H1 (cell line): ENCODE measurements at regions not wholly inside any gene's neighbourhood (a gene's known extent, or its start where the extent isn't known, plus 50 kb on each side); places are given as distances from the start of the nearest gene placed in this dataset.

Experiments
- CTCF ChIA-PET: fragments of 300-600 bp; sonication (Branson Sonifier 250); formaldehyde crosslinking; loops from one replicate; lab custom pipeline; 2021; ENCODE audit not compliant: partially characterized antibody; lab: Charles Lee
- POLR2A ChIA-PET: fragments of 300-600 bp; sonication (Branson Sonifier 250); formaldehyde crosslinking; loops from one replicate; lab custom pipeline; 2021; ENCODE audit warnings: inconsistent platforms; ENCODE audit not compliant: partially characterized antibody; lab: Charles Lee
- DNase-seq, 2 experiments: peaks; one replicate each; pipeline versions ENCODE4 v3.0.0 to v3.0.0-alpha.2; 2010 to 2022; ENCODE audit warnings: low spot score in 2 of 2, low read depth in 1 of 2, mixed read lengths in 1 of 2
- FAIRE-seq: peaks from 2 replicates; lab custom pipeline; 2011; peaks lifted over from hg19 to GRCh38; lab: Jason Lieb, UNC
- H2AFZ ChIP-seq: 2 replicates; pipeline ENCODE4 v1.8.1; 2012; ENCODE audit warnings: low read length, inconsistent platforms
- H2AK5ac ChIP-seq: 2 replicates; pipeline ENCODE4 v1.6.1; 2013; ENCODE audit warnings: low read depth, low read length
- H2BK120ac ChIP-seq: replicated peaks from 2 replicates; pipeline ENCODE3; 2013; ENCODE audit warnings: low read depth, low read length, inconsistent platforms
- H2BK12ac ChIP-seq: 2 replicates; pipeline ENCODE4 v1.6.1; 2013; ENCODE audit warnings: low read depth, low read length
- H2BK15ac ChIP-seq: 2 replicates; pipeline ENCODE4 v1.6.1; 2013; ENCODE audit warnings: low read length
- H2BK20ac ChIP-seq: 2 replicates; pipeline ENCODE4 v1.6.1; 2013; ENCODE audit warnings: low read length
- H2BK5ac ChIP-seq: 2 replicates; pipeline ENCODE4 v1.6.1; 2013; ENCODE audit warnings: low read depth, low read length
- H3K14ac ChIP-seq: 2 replicates; pipeline ENCODE4 v1.6.1; 2013; ENCODE audit warnings: inconsistent platforms; ENCODE audit not compliant: insufficient read length
- H3K18ac ChIP-seq: 2 replicates; pipeline ENCODE4 v1.6.1; 2013; ENCODE audit warnings: low read length; ENCODE audit errors: extremely low read depth
- H3K23ac ChIP-seq: 2 replicates; pipeline ENCODE4 v1.6.1; 2013; ENCODE audit warnings: inconsistent platforms; ENCODE audit not compliant: insufficient read length
- H3K23me2 ChIP-seq: 2 replicates; pipeline ENCODE4 v1.6.1; 2013; ENCODE audit warnings: low read depth, low read length
- H3K27ac ChIP-seq: 2 replicates; pipeline ENCODE4 v1.6.1; 2011; ENCODE audit warnings: low read depth, low read length, inconsistent platforms
- H3K27me3 ChIP-seq, 4 experiments: replicated peaks in 1 of 4; 1 replicate in 1 of 4; 2 replicates in 3 of 4; pipeline versions ENCODE4 v1.6.1 to v1.8.1; 2011 to 2013; ENCODE audit warnings: low read length in 3 of 4, mild to moderate bottlenecking in 3 of 4, inconsistent platforms in 2 of 4, mixed read lengths in 2 of 4, moderate library complexity in 1 of 4; ENCODE audit not compliant: control insufficient read depth in 3 of 4, insufficient read depth in 3 of 4; ENCODE audit errors: extremely low read depth in 1 of 4
- H3K36me3 ChIP-seq, 4 experiments: 2 replicates each; pipeline versions ENCODE4 v1.6.1 to v1.8.1; 2011 to 2013; ENCODE audit warnings: mild to moderate bottlenecking in 4 of 4, low read length in 3 of 4, moderate library complexity in 2 of 4, control low read depth in 1 of 4, inconsistent platforms in 1 of 4; ENCODE audit not compliant: insufficient read depth in 4 of 4, control insufficient read depth in 2 of 4
- H3K4ac ChIP-seq: replicated peaks from 2 replicates; pipeline ENCODE3; 2013; ENCODE audit warnings: low read length, low read depth, mixed read lengths, inconsistent platforms; ENCODE audit not compliant: insufficient read length
- H3K4me1 ChIP-seq, 4 experiments: replicated peaks in 1 of 4; 1 replicate in 1 of 4; 2 replicates in 3 of 4; pipeline versions ENCODE4 v1.6.1 to v1.8.1; 2011 to 2013; ENCODE audit warnings: low read length in 3 of 4, inconsistent platforms in 2 of 4, mixed read lengths in 1 of 4; ENCODE audit not compliant: insufficient read depth in 4 of 4, control insufficient read depth in 3 of 4
- H3K4me2 ChIP-seq, 2 experiments: 2 replicates each; pipeline versions ENCODE4 v1.6.1 to v1.8.1; 2011 to 2013; ENCODE audit warnings: low read depth in 2 of 2, low read length in 2 of 2, control low read depth in 1 of 2, inconsistent platforms in 1 of 2, mild to moderate bottlenecking in 1 of 2; ENCODE audit not compliant: insufficient read depth in 1 of 2
- H3K4me3 ChIP-seq, 4 experiments: fragments of 200-600, 300-600 bp in 1 of 4; sonication (generic), shearing (Covaris generic), sonication (Bioruptor Twin) in 1 of 4; 2 replicates each; pipeline versions ENCODE4 v1.5.1 to v1.8.1; 2011 to 2016; ENCODE audit warnings: low read length in 4 of 4, low read depth in 3 of 4, control low read depth in 2 of 4, inconsistent platforms in 2 of 4, mild to moderate bottlenecking in 2 of 4, mixed read lengths in 1 of 4, moderate library complexity in 1 of 4; ENCODE audit not compliant: insufficient read depth in 2 of 4; ENCODE audit errors: extremely low read depth in 1 of 4
- H3K56ac ChIP-seq: replicated peaks from 2 replicates; pipeline ENCODE3; 2013; ENCODE audit warnings: low read depth, mild to moderate bottlenecking, mixed read lengths, low read length, inconsistent platforms; ENCODE audit not compliant: insufficient read length
- H3K79me1 ChIP-seq: 2 replicates; pipeline ENCODE4 v1.6.1; 2013; ENCODE audit warnings: low read depth, low read length, control low read depth
- H3K79me2 ChIP-seq, 2 experiments: 2 replicates each; pipeline versions ENCODE4 v1.6.1 to v1.8.1; 2012 to 2013; ENCODE audit warnings: low read length in 2 of 2, mild to moderate bottlenecking in 2 of 2, inconsistent platforms in 1 of 2; ENCODE audit not compliant: insufficient read depth in 2 of 2, control insufficient read depth in 1 of 2
- H3K9ac ChIP-seq, 4 experiments: replicated peaks in 1 of 4; 1 replicate in 1 of 4; 2 replicates in 3 of 4; pipeline versions ENCODE4 v1.6.1 to v1.8.1; 2011 to 2013; ENCODE audit warnings: low read depth in 3 of 4, low read length in 3 of 4, control low read depth in 2 of 4, mild to moderate bottlenecking in 2 of 4, moderate library complexity in 2 of 4, inconsistent platforms in 1 of 4; ENCODE audit errors: extremely low read depth in 1 of 4
- H3K9me3 ChIP-seq, 2 experiments: 2 replicates each; pipeline versions ENCODE4 v1.6.1 to v1.8.1; 2012 to 2013; ENCODE audit warnings: mild to moderate bottlenecking in 2 of 2, moderate library complexity in 2 of 2, control low read depth in 1 of 2, inconsistent platforms in 1 of 2, low read depth in 1 of 2, low read length in 1 of 2, mixed read lengths in 1 of 2; ENCODE audit not compliant: insufficient read depth in 2 of 2
- H4K20me1 ChIP-seq, 2 experiments: replicated peaks in 1 of 2; 2 replicates each; pipeline versions ENCODE3 to v1.8.1; 2011 to 2013; ENCODE audit warnings: inconsistent platforms in 2 of 2, low read length in 2 of 2, mild to moderate bottlenecking in 1 of 2; ENCODE audit not compliant: insufficient read depth in 2 of 2, control insufficient read depth in 1 of 2
- H4K5ac ChIP-seq: 2 replicates; pipeline ENCODE4 v1.6.1; 2013; ENCODE audit warnings: low read length, low read depth, mixed read lengths, inconsistent platforms; ENCODE audit not compliant: insufficient read length
- H4K8ac ChIP-seq: 2 replicates; pipeline ENCODE4 v1.8.0; 2013; ENCODE audit warnings: mild to moderate bottlenecking, moderate library complexity, low read length, inconsistent platforms; ENCODE audit not compliant: insufficient read depth; ENCODE audit errors: extremely low read depth
- H4K91ac ChIP-seq: replicated peaks from 2 replicates; pipeline ENCODE3; 2013; ENCODE audit warnings: low read length, mixed read lengths, inconsistent platforms; ENCODE audit not compliant: insufficient read length
- CTBP2 ChIP-seq: IDR thresholded peaks from 2 replicates; pipeline ENCODE4 v1.7.0; 2011; ENCODE audit warnings: borderline replicate concordance, mild to moderate bottlenecking, moderate library complexity, mixed read lengths, low read length; ENCODE audit not compliant: insufficient read depth, insufficient read length
- EP300 ChIP-seq, 2 experiments: IDR thresholded peaks; 1 replicate in 1 of 2; 2 replicates in 1 of 2; pipeline ENCODE4 v1.6.1; 2011 to 2012; ENCODE audit warnings: low read depth in 2 of 2, low read length in 2 of 2, mild to moderate bottlenecking in 2 of 2, borderline replicate concordance in 1 of 2, inconsistent platforms in 1 of 2, moderate library complexity in 1 of 2
- KDM1A ChIP-seq: fragments of 200-600, 300-600 bp; sonication (generic); IDR thresholded peaks from 2 replicates; pipeline ENCODE4 v1.7.1; 2016; ENCODE audit warnings: mild to moderate bottlenecking, low read length, borderline replicate concordance
- NANOG ChIP-seq: IDR thresholded peaks from 2 replicates; pipeline ENCODE4 v1.6.1; 2011; ENCODE audit warnings: low read length, low read depth, mild to moderate bottlenecking, inconsistent platforms; ENCODE audit not compliant: insufficient read depth, poor library complexity, severe bottlenecking
- SAP30 ChIP-seq: fragments of 300-600 bp; sonication (generic); IDR thresholded peaks from 2 replicates; pipeline ENCODE4 v1.7.1; 2012; ENCODE audit warnings: low read length, moderate library complexity, mild to moderate bottlenecking, inconsistent platforms; ENCODE audit not compliant: insufficient read depth, insufficient replicate concordance
- SIX5 ChIP-seq: IDR thresholded peaks from 2 replicates; pipeline ENCODE4 v1.6.1; 2011; ENCODE audit warnings: mild to moderate bottlenecking, low read depth, low read length
- SP4 ChIP-seq: IDR thresholded peaks from 2 replicates; pipeline ENCODE4 v1.6.1; 2012; ENCODE audit warnings: low read length, inconsistent platforms
- SUZ12 ChIP-seq: fragments of 200-600 bp; sonication (generic); IDR thresholded peaks from 2 replicates; pipeline ENCODE4 v1.6.1; 2012; ENCODE audit warnings: mild to moderate bottlenecking, inconsistent platforms, low read length, moderate library complexity, mixed read lengths
- TBP ChIP-seq: IDR thresholded peaks from 2 replicates; pipeline ENCODE4 v1.6.1; 2011; ENCODE audit warnings: low read depth, low read length, improper control_type of control experiment
- WGBS, 2 experiments: shearing (Covaris generic) in 1 of 2; methylation state at CpG; one replicate each; pipeline versions ENCODE4 v1.1.6 to v1.1.7; 2013 to 2015; ENCODE audit warnings: low lambda C conversion rate in 2 of 2, mixed read lengths in 2 of 2, inconsistent platforms in 1 of 2, low coverage in 1 of 2, missing lambda C conversion rate in 1 of 2; ENCODE audit not compliant: insufficient replicate concordance in 2 of 2, insufficient coverage in 1 of 2, insufficient read length in 1 of 2; ENCODE audit errors: extremely low coverage in 1 of 2, missing lambda C conversion rate in 1 of 2; 5-methylcytosine and 5-hydroxymethylcytosine counted together
- TF ChIP-seq, protein P1 (sequence below): IDR thresholded peaks from 2 replicates; pipeline ENCODE4 v1.6.1; 2012; ENCODE audit warnings: low read length, inconsistent platforms
- TF ChIP-seq, protein P2 (sequence below): IDR thresholded peaks from 2 replicates; pipeline ENCODE4 v1.6.1; 2011; ENCODE audit warnings: low read depth, mild to moderate bottlenecking, low read length; ENCODE audit not compliant: insufficient read depth

DNA sequence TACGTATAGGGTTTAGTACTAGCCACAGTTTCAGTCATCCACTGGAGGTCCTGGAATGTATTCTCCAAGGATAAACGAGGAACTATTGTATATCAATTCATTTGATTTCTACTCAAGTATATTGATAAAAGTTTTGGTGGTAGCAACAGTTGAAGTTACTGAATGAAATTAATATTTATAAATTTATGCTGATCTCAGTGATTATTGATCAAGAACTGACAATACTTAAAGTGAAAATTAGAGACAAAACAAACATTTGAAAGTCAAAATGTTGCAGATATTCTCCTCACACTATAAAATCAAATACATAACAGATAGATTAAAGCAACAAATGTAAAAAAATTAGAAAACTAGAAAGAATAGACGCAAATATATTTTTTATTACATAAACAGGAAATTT, 150.9 kb upstream of the SLC35G4 start:
- no peak overlapping the region for H4K5ac ChIP-seq
- H3K23ac ChIP-seq, result no peak overlapping the region
- no peak overlapping the region for H4K8ac ChIP-seq
- H2BK20ac ChIP-seq, result no peak overlapping the region
- H3K9ac ChIP-seq, result no peak overlapping the region
- H3K36me3 ChIP-seq, result no peaks in the 10 kb centered on the region
- no peak overlapping the region for H3K14ac ChIP-seq
- no peak overlapping the region for H4K91ac ChIP-seq
- no peaks in the 10 kb centered on the region for H3K79me2 ChIP-seq
- H3K27ac ChIP-seq, result no peak overlapping the region
- ChIA-PET POLR2A (no interaction called here), CTCF (no interaction called here)
- no peak overlapping the region for H2BK5ac ChIP-seq
- H3K4me1 ChIP-seq, result no peaks in the 10 kb centered on the region
- H3K56ac ChIP-seq, result no peak overlapping the region
- no peak overlapping the region for H3K4me3 ChIP-seq
- H2BK120ac ChIP-seq, result no peak overlapping the region
- no peak overlapping the region for H2BK12ac ChIP-seq
- 78% methylated on average over 3 of the region's 3 CpGs; no CpG with 5 or more reads in 1 of the 2 experiments for WGBS, 2 experiments
- H3K18ac ChIP-seq, result no peak overlapping the region
- H3K4me2 ChIP-seq, result no peak overlapping the region
- DNase-seq, result no peak
- H3K4ac ChIP-seq, result no peak overlapping the region
- H4K20me1 ChIP-seq, result no peaks in the 10 kb centered on the region
- H3K79me1 ChIP-seq, result no peaks in the 10 kb centered on the region
- H3K27me3 ChIP-seq, result no peaks in the 10 kb centered on the region
- FAIRE-seq, result no peak
- no peak overlapping the region for H2AFZ ChIP-seq
- no peaks in the 10 kb centered on the region for H3K23me2 ChIP-seq
- H2AK5ac ChIP-seq, result no peak overlapping the region
- H2BK15ac ChIP-seq, result no peak overlapping the region
- no peaks in the 10 kb centered on the region for H3K9me3 ChIP-seq
- TF ChIP-seq KDM1A, result no peak
- TF ChIP-seq CTBP2, result no peak
- TF ChIP-seq SAP30, result no peak
- no peak for TF ChIP-seq TBP
- TF ChIP-seq SP4, result no peak
- TF ChIP-seq, protein P1, sequence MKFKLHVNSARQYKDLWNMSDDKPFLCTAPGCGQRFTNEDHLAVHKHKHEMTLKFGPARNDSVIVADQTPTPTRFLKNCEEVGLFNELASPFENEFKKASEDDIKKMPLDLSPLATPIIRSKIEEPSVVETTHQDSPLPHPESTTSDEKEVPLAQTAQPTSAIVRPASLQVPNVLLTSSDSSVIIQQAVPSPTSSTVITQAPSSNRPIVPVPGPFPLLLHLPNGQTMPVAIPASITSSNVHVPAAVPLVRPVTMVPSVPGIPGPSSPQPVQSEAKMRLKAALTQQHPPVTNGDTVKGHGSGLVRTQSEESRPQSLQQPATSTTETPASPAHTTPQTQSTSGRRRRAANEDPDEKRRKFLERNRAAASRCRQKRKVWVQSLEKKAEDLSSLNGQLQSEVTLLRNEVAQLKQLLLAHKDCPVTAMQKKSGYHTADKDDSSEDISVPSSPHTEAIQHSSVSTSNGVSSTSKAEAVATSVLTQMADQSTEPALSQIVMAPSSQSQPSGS, result no peak
- TF ChIP-seq NANOG, result no peak
- TF ChIP-seq SIX5, result no peak
- TF ChIP-seq SUZ12, result no peak
- TF ChIP-seq EP300 (IDR thresholded peaks at IDR 0.05; ENCODE audit: borderline replicate concordance in 1 of 2, low read depth in 2 of 2, low read length in 2 of 2), result no peak
- TF ChIP-seq, protein P2, sequence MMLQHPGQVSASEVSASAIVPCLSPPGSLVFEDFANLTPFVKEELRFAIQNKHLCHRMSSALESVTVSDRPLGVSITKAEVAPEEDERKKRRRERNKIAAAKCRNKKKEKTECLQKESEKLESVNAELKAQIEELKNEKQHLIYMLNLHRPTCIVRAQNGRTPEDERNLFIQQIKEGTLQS, result no peak
